ENCODE measurements at regions not wholly inside any gene's neighbourhood (a gene's known extent, or its start where the extent isn't known, plus 50 kb on each side); places are given as distances from the start of the nearest gene placed in this dataset.
A peak's percentile ranks its signal among the peaks of the same experiment; 100 is the strongest.

GRCh38 chr9:115912086-115912485 lies 241.5 kb upstream of the PAPPA start:
- DNase-seq: no peak

- DNase-seq: no peak
These were observed 239.9 kb upstream of the PAPPA start for GRCh38 chr9:115913696-115914095.

- no peak for DNase-seq
These were observed 239.3 kb upstream of the PAPPA start for GRCh38 chr9:115914291-115914690.

GRCh38 chr9:115921301-115921700 lies 232.3 kb upstream of the PAPPA start:
- no peak for DNase-seq

- DNase-seq: no peak
These were observed 231.1 kb upstream of the PAPPA start for GRCh38 chr9:115922444-115922843.

- no peak for DNase-seq
These were observed 230.2 kb upstream of the PAPPA start for GRCh38 chr9:115923410-115923809.

- DNase-seq: no peak
These were observed 229.5 kb upstream of the PAPPA start for GRCh38 chr9:115923903-115924668.

GRCh38 chr9:115924669-115924987 lies 229.0 kb upstream of the PAPPA start:
- no peak for DNase-seq

- no peak for DNase-seq
These were observed 228.2 kb upstream of the PAPPA start for GRCh38 chr9:115925424-115925823.

- no peak for DNase-seq
These were observed 223.1 kb upstream of the PAPPA start for GRCh38 chr9:115930472-115930871.

- DNase-seq: no peak
These were observed 215.1 kb upstream of the PAPPA start for GRCh38 chr9:115938479-115938878.

- DNase-seq: no peak
These were observed 214.4 kb upstream of the PAPPA start for GRCh38 chr9:115939065-115939765.

- no peak for DNase-seq
These were observed 211.9 kb upstream of the PAPPA start for GRCh38 chr9:115941561-115942315.

GRCh38 chr9:115943431-115944165 lies 210.0 kb upstream of the PAPPA start:
- no peak for DNase-seq

- DNase-seq: no peak
These were observed 209.2 kb upstream of the PAPPA start for GRCh38 chr9:115944166-115944948.

GRCh38 chr9:115945009-115945431 lies 208.6 kb upstream of the PAPPA start:
- DNase-seq: no peak

GRCh38 chr9:115946530-115946929 lies 207.1 kb upstream of the PAPPA start:
- peak; percentile 16 for DNase-seq

- DNase-seq: no peak
These were observed 201.6 kb upstream of the PAPPA start for GRCh38 chr9:115951977-115952376.

GRCh38 chr9:115952430-115953292 lies 200.9 kb upstream of the PAPPA start:
- DNase-seq: no peak

GRCh38 chr9:115956371-115956770 lies 197.2 kb upstream of the PAPPA start:
- DNase-seq: no peak

GRCh38 chr9:115957585-115957984 lies 196.0 kb upstream of the PAPPA start:
- DNase-seq: no peak

All from NCI-H748 treated with DMSO at 0.1 percent for 48 hours (cell line).